GM12864 (cell line): ENCODE measurements at regions not wholly inside any gene's neighbourhood (a gene's known extent, or its start where the extent isn't known, plus 50 kb on each side); places are given as distances from the start of the nearest gene placed in this dataset.

Experiments
- DNase-seq: peaks from one replicate; pipeline ENCODE4 v3.0.0-alpha.2; 2011; ENCODE audit warnings: low read depth
- H3K4me3 ChIP-seq: 2 replicates; pipeline ENCODE4 v1.5.1; 2011; ENCODE audit warnings: mild to moderate bottlenecking, low read depth, low read length, control low read depth
- TF ChIP-seq, protein P1 (sequence below): IDR thresholded peaks from 2 replicates; pipeline ENCODE4 v1.5.1; 2011; ENCODE audit warnings: low read depth, mild to moderate bottlenecking, moderate library complexity, low read length, control low read depth, inconsistent platforms; ENCODE audit errors: missing control alignments

DNA sequence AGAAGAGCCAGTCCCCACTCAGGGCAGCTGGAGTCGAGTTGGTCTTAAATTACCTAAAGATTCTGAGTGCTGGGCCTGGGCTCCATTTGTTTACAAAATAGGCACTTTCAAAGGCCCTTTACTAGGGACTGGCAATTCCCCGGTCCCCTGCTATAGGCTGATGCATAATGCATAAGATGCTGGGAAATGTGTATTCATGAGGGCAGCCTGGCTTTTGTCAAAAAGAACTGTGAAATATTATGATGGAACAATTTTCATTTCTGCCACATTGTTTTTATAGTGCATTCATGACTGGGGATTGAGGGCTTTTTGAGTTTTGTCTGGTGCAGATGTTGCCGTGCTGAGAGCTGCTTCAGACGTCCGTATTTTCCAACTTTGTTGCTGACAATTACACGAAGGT lies 617.0 kb upstream of the CDH5 start:
- H3K4me3 ChIP-seq, result no peak overlapping the region
- TF ChIP-seq, protein P1, sequence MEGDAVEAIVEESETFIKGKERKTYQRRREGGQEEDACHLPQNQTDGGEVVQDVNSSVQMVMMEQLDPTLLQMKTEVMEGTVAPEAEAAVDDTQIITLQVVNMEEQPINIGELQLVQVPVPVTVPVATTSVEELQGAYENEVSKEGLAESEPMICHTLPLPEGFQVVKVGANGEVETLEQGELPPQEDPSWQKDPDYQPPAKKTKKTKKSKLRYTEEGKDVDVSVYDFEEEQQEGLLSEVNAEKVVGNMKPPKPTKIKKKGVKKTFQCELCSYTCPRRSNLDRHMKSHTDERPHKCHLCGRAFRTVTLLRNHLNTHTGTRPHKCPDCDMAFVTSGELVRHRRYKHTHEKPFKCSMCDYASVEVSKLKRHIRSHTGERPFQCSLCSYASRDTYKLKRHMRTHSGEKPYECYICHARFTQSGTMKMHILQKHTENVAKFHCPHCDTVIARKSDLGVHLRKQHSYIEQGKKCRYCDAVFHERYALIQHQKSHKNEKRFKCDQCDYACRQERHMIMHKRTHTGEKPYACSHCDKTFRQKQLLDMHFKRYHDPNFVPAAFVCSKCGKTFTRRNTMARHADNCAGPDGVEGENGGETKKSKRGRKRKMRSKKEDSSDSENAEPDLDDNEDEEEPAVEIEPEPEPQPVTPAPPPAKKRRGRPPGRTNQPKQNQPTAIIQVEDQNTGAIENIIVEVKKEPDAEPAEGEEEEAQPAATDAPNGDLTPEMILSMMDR, result no peak
- no peak for DNase-seq

GRCh38 chr16:65746941-65747340 lies 619.5 kb upstream of the CDH5 start:
- no peak for DNase-seq
- TF ChIP-seq, protein P1, result no peak
- no peak overlapping the region for H3K4me3 ChIP-seq

DNA sequence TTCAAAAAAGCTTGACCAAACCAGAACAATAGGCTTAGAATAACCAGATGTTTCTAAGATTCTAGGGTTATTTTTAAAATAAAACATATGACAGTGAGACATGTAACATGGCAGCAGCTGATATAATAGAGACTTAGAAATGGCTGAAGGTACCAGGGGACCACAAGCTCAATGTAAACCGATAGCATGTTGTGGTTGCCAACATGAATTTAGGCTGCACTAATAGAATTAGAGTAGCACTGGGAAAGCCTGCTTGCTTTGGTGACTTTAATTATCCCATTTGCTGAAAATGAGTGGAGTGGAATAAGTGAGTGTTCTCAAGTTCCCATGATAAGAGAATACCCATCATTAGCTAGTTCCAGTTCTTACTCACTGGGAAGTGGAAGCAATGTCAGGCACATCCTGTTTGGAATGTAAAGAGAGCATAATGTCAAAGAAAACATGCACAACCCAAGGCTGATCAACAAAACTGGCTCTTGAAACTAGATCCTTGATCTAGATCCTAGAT lies 621.2 kb upstream of the CDH5 start:
- TF ChIP-seq, protein P1, result no peak
- no peak for DNase-seq
- no peak overlapping the region for H3K4me3 ChIP-seq

DNA sequence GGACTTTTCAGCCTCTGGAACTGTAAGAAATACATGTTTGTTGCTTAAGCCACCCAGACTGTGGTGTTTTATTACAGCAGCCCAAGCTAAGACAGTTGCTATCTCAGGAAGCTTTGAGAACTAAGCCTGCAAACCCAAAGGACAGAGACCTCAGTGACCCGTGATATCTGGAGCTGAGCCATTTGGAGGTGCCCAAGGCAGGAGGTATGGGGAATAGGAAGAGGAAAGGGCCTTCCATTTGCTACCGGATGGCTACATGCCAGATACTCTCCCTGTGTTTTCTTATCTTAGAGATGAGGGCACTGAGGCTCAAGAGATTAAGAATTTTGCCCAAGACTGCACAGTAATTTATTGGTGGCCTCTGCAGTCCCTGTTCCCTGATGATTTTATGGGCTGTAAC lies 622.1 kb upstream of the CDH5 start:
- TF ChIP-seq, protein P1, result no peak
- H3K4me3 ChIP-seq, result no peak overlapping the region
- DNase-seq, result no peak

DNA sequence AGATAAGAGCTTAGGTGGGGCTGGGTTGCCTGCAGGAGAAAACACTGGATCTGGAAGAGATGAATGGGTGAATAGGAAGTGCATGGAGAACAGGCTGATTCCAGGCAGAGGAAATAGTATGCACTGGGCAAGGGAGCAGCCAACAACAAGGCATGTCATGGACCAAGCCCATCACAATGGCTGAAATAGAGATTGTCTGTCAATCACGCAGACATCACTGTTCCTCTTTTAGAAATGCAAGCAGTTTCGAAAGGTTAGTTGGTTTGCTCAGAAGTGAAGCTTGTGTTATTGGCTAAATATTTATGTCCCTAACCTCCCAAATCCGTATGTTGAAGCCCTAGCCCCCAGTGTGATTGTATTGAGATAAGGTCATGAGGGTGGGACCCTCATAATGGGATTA lies 621.7 kb upstream of the CDH11 start:
- TF ChIP-seq, protein P1, result no peak
- no peak for DNase-seq
- H3K4me3 ChIP-seq, result no peak overlapping the region

GRCh38 chr16:65740711-65741110 lies 618.8 kb upstream of the CDH11 start:
- TF ChIP-seq, protein P1, result no peak
- H3K4me3 ChIP-seq, result no peak overlapping the region
- no peak for DNase-seq

DNA sequence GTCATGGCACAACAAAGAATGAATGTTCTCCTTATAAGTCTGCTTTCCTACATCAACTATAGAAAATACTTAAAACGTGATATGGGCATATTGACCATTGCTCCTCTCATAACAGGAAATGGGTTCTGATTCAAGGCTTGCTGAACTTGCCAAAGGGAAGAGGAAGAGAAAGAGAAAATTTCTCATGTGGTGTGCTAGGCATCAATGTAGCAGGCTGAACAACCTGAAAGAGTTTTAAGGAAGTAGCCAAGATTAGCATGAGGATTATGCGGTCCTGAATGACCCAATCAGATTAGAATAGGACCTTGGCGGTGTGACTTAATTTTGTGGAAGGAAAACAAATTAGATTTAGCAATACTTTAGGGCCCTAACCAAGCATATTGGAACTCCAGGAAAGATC lies 617.7 kb upstream of the CDH11 start:
- no peak for DNase-seq
- TF ChIP-seq, protein P1, result no peak
- H3K4me3 ChIP-seq, result no peak overlapping the region
